ENCODE measurements at regions not wholly inside any gene's neighbourhood (a gene's known extent, or its start where the extent isn't known, plus 50 kb on each side); places are given as distances from the start of the nearest gene placed in this dataset.
A peak's percentile ranks its signal among the peaks of the same experiment; 100 is the strongest.
"Not testable (repeated sequence)": the region's sequence is repeated elsewhere in the genome, so short reads cannot be mapped to it uniquely, and the experiment has no call there.

DNA sequence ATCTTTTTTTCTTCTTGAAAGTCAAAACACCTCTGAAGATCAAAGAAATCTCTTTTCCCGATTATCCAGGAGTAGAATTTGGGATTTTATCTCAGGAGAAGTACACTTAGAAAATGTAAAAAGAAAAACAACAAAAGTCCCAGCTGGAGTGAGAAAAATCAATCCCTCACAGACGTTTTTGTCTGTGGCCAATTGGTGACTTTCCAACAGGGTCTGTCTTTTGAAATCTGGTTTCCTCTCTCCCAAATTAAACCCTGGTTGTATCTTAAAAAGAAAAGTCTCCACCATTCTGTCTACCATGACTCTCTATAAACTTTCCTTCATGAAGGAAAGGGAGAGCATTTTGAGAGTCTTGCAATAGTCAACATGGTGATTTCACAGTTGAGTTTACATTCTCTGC lies 88.1 kb downstream of the DACT1 start:
- FAIRE-seq (no peak), DNase-seq (ENCODE audit: insufficient read length, low spot score) (no peak)

DNA sequence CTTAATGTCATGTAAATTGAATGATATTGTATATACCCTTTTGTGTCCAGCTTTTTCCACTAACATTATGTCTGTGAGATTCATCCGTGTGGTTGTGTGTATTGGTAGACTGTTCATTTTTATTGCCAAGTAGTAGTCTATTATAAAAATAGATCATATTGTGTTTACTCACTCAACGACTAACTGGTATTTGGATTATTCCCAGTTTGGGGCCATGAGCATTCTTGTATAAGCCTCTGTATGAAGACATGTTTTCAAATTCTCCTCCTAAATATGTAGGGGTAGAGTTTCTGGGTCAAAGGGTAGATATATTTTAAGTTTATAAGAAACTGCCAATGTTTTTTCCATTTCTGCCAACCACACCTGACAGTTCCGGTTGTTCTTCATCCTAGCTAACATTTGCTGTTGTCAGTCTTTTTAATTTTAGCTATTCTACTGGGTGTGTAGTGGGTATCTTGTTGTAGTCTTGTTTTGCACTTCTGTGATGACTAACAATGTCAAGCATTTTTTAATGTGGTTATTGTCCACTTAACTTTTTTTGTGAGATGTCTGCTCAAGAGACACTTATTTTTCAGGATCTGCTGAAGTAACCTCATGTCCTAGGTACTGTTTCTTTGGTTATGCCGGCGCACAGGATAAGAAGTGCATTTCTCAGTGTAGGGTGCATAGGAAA lies 93.2 kb downstream of the DACT1 start:
- no peak for DNase-seq (ENCODE audit: insufficient read length, low spot score)
- FAIRE-seq = no peak

DNA sequence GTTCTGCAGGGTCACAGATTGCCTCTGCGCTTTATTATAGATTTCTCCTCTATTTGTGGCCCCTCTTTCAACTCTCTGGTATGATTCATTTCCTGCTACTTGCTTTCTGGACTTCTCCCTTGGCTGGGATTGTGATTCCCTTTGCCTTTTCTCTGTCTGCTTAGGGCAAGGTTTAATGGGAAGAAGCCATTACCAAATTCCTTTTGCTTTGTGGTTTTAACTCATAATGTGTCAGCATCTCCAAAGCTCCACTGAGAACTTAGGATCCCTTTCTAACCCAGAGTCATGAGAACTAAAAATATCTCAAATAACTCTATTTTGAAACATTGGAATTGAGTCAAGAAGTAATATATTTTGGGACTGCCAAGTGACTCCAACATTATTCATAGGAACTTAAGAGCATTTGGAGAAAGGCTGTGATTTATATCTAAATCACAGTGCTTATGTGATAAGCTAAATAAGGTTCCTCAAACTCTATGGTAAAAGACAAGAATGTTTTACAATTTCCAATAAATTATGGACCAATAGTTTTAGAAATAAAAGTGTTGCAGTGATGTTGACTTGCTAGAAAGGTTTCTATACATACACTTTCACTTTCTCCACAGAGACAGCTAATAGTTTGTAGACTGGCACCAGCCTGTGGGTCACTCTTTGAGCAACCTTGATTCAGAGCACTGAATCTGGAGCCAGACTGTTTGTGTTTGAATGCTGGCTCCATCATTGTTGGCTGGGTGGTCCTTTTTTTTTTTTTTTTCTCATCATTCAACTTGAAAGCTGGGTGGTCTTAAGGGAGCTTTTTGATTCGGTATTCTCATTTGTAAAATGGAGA lies 93.9 kb downstream of the DACT1 start:
- DNase-seq (ENCODE audit: insufficient read length, low spot score) (no peak), FAIRE-seq (peak; percentile 54)

DNA sequence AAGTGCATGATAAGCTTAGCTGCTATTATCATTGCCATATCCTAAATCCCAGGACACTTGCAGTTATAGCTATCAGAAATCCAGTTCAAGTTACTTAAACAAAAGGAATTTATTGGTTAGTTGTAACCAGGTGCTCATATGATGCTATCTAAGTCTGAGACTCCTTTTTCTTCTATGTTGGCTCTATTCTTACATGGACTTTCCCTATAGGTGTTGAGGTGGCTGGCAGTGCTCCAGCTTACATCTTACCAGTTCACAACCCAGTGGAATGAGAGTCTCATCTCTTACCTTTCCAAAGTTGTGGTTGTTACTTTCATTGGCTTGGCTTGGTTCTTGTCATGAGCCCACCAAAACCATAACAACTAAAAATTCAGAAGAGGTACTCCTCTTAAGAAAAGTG lies 94.6 kb downstream of the DACT1 start:
- FAIRE-seq = no peak
- DNase-seq (ENCODE audit: insufficient read length, low spot score) = no peak

DNA sequence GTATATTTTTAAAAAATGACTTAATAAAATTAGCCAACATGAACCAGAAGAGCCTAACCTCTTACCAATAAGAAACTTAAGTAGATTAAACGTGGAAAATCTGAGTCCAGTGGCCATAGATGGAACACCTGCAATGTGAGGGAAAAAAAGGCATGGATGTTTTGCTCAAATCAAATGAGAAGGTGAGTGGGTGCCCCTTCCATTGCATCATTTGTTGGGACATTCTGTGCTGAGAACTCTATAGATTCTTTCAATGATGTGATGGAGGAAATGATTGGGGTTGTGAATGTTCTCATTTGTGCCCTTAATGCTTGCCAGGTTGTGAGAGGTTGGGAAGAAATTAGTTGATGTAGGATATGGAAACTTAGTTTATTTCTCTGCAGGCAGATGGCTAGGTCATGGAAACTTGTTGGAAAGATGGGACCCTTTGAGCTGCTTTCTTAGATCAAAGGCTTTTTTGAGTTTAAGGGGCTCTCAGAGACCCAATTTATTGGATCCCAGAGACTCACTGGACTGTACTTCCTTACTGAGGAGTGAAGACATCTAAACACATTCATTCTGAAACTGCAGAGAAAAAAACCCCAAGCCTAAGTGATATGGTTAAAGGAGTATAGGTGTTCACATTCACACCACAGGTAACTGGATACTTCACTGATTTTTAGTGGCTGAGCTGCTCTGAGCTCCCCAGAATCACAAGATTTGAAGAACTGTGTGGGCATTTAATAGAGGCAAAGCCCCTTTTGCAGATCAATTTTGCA lies 95.9 kb downstream of the DACT1 start:
- DNase-seq (ENCODE audit: insufficient read length, low spot score) (no peak), FAIRE-seq (peak; percentile 37)

DNA sequence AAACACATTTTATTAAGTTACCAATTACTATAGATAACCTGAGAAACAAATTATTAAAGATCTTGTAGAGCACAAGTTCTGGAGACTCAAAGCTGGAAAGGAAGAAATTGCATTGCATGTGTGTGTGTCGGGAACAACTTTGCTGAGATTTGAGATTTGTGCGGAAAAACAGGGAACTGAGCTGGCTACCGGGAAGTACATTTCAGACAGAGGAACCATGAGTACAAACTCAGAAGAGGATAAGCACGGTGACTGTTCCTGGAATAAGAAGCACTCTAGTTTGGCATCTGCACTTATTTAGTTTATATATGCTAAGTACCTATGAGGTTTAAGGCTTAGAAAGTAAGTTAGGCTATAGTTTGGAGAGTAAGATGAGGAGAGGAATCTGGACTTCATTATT lies 97.8 kb downstream of the DACT1 start:
- no peak for DNase-seq (ENCODE audit: insufficient read length, low spot score)
- FAIRE-seq = peak; percentile 31

DNA sequence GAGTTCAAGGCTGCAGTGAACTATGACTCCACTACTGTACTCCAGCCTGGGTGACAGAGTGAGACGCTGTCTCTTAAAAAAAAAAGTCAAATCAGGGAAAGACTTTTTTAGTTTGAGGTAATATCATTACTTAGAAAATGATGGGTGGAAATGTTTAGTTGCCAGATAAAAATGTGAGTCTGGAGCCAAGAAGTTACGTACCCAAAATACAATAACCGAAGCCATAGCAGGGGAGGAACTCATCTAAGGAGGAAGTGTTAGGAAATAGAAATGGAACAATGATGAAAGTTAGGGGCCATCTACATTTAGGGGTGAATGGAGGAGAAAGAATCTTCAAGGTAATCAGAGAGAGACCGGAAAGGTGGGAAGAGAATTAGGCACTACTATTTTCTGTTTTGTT lies 98.8 kb downstream of the DACT1 start:
- DNase-seq (ENCODE audit: insufficient read length, low spot score) (no peak), FAIRE-seq (no peak)

DNA sequence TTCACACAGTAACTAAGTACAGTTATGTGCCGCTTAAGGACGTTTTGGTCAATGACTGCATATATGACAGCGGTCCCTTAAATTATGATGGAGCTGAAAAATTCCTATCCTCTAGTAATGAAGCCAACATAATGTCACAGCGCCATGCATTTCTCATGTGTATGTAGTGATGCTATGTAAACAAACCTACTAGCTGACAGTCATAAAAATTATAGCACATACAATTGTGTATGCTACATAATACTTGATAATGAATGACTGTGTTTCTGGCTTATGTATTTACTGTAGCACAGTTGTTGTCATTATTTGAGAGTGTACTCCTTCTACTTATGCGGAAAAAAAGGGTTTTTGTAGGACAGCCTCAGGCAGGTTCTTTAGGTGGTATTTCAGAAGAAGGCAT lies 99.7 kb downstream of the DACT1 start:
- no peak for DNase-seq (ENCODE audit: insufficient read length, low spot score)
- no peak for FAIRE-seq

DNA sequence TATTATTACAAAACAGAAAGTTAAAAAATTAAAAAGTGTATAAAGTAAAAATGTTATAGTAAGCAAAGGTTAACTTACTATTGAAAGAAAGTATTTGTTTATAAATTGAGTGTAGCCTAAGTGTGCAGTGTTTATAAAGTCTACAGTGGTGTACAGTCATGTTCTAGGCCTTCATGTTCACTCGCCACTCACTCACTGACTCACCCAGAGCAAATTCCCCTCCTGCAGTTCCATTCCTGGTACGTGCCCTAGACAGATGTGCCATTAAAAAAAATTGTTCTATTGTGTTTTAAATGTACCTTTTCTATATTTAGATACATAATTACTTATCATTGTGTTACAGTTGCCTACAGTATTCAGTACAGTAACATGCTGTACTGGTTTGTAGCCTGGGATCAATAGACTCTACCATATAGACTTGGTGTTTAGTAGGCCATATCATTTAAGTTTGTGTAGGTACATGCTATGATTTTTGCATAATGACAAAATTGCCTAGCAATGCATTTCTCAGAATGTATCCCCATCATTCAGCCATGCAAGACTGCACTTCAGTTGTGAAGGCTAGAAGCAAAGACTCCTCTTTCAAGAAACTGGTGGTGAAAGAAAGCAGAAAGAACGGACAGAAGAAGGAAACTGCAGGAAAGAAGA lies 100.6 kb downstream of the DACT1 start:
- no peak for DNase-seq (ENCODE audit: insufficient read length, low spot score)
- FAIRE-seq = no peak

DNA sequence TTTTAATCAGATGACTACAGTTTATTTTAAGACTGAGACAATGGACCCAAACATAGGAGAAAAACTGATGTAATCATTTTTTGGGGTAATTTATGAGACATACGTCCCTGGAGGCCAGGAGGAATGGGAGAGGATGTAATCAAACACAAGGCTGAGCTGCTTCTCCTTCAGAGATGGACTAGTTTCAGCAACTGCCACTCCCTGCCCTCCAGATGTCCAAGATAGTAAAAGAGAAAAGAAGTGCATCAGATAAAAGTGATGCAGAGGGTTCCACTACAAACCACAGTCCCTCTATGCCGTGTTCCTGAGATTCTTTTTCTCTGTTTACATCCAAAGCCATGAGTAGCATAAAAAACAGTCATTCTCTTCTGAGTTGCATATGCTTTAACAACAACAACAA lies 101.1 kb downstream of the DACT1 start:
- FAIRE-seq (no peak), DNase-seq (ENCODE audit: insufficient read length, low spot score) (no peak)

DNA sequence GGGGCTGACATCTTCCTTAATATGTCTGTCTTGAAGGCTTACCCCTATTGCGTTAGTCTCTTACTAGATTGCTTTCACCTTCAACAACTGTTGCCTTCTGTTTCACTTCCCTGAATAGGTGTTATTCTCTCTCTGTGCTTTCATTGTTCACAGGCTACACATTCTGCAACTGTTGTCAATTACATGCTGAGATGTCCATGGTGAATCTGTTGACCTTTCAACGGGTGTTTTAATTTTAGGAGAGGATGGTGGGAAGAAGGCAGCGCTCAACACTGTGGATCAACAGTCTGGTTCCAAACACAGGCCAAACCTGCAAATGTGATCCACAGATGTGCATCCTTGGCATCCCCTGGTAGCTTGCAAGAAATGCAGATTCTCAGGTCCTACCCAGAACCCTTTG lies 101.9 kb downstream of the DACT1 start:
- DNase-seq (ENCODE audit: insufficient read length, low spot score) (peak; percentile 20), FAIRE-seq (peak; percentile 89)

DNA sequence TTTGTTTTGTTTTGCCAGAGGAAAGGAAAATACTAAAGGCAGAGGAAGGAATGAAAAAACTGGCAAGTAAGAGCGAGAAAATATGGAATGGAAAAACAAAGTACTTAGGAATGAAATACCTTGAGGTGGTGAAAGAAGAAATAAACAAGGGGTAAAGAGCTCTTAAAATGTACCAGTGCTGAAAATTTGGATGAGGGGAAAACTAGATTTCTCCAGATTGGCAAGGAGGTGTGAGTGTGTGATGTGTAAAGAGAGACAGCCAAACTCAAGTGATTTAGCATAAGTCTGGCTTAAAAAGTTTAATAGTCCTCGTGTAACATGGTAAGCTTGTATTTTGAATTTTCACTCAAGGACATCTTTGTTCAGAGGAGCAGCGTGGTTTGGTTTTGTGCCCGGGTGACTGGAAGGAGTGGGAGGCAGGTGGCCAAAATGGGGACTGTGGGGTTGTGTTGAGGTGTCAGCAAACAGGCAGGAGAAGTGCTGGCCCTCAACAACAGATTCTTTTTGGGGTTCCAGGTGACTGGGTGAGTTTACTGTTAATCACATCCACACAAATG lies 102.7 kb downstream of the DACT1 start:
- FAIRE-seq = no peak
- no peak for DNase-seq (ENCODE audit: insufficient read length, low spot score)

DNA sequence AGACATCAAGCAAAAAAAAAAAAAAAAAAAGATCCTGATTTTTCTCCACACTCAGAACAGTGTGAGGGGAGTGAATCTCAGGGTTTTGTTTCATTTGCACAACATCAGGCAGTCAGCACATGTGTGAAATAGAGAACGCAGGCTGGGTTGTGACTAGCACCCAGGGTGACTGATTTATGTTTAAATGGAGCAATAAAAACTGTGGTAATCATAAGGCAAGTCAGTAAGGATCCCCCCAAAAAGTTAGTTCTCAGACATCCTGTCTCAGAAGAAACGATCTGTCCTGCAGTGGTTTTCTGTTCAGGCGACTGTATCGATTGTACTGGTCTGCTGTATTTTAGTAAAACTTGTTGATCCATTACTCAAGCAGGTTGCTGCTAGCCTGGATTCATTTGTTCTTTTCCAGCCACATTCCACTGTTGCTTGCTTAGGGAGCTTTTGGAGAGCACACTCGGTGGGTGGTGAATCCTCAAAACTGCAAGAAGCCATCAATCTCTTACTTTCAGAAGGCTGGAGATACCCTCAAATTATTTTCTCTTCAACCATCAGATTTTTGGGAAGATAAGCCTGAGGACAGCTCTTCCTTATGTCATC lies 107.1 kb downstream of the DACT1 start:
- DNase-seq (ENCODE audit: insufficient read length, low spot score) (no peak), FAIRE-seq (no peak)

DNA sequence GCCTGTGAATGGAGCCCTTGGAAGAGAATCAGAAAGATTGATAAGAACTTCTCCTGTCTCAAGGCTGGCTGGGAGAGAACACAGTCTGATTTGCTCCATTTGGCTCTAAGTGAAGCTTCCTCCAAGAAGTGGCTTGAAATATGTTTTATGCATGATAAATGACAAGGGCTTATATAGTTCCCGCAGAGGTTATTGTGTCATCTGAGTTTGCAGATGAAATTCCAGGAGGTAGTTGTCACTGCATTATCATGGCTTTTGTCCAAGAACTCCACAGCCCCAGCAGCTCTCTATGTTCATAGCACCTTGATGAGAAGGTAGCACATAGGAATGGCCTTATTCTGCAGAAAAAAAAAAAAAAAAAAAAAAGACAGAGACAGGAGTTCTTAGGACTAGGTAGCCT lies 108.5 kb downstream of the DACT1 start:
- FAIRE-seq (no peak), DNase-seq (ENCODE audit: insufficient read length, low spot score) (no peak)

DNA sequence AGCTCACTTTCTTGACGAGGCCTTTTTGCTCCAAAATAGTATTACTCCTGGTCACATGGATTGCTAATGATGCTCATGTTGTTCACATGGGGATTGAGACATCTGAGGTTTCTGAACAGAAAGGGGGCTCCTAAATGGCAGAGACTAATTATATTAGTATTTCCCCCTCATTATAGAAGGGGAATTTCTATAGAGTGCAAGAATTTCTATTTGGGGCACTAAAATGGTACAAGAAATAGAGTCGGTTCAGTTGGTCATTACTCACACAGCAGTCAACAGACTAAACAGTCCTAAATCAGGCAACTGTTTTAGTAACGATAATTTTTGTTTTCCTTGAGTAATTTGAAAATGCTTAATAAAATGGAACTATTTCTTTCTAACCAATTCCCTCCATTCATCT lies 108.9 kb downstream of the DACT1 start:
- no peak for DNase-seq (ENCODE audit: insufficient read length, low spot score)
- FAIRE-seq = no peak

DNA sequence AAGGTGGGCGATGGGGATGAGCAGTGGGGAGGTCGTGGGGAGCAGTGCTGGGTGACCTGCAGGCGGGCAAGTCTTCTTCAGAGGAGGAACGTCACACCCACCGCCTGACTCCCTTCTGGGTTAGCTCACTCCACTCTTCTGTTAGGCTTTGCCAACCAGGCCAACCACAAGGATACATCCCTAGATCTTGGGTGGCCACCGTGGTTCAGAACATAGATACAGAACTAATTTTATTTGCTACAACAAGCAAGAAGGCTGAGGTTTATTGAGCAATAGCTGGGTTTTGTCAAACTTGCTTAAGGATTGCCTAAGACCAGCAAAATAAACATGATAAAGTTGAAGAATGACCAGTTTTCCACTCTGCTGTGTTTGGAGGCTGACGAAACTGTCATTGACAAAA lies 109.4 kb downstream of the DACT1 start:
- FAIRE-seq = no peak

DNA sequence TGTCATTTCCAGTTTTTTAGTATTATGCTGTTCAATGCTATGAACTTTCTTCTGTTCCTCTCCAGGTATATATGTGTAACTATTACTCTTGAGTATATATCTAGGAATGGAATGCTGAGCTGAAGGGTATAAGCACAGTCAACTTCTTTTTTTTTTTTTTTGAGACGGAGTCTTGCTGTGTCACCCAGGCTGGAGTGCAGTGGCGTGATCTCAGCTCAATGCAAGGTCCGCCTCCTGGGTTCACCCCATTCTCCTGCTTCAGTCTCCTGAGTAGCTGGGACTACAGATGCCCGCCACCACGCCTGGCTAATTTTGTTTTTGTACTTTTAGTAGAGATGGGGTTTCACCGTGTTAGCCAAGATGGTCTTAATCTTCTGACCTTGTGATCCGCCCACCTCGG lies 110.5 kb downstream of the DACT1 start:
- FAIRE-seq; DNase-seq (ENCODE audit: insufficient read length, low spot score): not testable (repeated sequence)

More for the DNA sequence above, 109.4 kb downstream of the DACT1 start:
- no peak for DNase-seq (ENCODE audit: insufficient read length, low spot score)

DNA sequence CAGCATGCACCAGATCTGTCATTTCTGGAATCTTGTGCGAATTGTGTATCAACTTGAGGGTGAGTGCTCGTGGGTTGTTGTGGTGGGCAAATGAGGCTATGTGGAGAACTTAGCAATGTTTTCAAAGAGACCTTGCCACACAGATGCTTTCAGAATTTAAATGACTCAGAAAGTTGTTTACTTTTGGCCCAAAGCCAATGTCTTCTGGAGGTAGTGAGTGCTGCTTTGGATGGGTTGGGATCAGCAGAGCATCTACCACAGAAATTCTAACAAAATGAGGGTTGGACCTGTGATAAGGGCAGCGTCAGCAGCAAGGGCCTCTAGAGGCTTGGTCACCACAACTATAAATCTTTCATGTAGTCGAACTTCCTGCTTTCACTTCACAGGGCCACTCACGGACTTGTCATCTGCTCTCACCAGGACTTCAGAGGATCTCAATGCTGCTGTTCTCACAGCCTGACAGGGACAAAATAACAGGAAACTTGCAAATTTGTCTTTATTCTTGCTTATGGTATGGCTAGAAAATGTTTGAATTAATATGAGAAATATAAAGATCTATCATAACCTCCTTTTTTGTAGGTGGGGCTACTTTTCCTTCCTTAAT lies 111.4 kb downstream of the DACT1 start:
- peak; percentile 33 for DNase-seq (ENCODE audit: insufficient read length, low spot score)
- peak; percentile 93 for FAIRE-seq

DNA sequence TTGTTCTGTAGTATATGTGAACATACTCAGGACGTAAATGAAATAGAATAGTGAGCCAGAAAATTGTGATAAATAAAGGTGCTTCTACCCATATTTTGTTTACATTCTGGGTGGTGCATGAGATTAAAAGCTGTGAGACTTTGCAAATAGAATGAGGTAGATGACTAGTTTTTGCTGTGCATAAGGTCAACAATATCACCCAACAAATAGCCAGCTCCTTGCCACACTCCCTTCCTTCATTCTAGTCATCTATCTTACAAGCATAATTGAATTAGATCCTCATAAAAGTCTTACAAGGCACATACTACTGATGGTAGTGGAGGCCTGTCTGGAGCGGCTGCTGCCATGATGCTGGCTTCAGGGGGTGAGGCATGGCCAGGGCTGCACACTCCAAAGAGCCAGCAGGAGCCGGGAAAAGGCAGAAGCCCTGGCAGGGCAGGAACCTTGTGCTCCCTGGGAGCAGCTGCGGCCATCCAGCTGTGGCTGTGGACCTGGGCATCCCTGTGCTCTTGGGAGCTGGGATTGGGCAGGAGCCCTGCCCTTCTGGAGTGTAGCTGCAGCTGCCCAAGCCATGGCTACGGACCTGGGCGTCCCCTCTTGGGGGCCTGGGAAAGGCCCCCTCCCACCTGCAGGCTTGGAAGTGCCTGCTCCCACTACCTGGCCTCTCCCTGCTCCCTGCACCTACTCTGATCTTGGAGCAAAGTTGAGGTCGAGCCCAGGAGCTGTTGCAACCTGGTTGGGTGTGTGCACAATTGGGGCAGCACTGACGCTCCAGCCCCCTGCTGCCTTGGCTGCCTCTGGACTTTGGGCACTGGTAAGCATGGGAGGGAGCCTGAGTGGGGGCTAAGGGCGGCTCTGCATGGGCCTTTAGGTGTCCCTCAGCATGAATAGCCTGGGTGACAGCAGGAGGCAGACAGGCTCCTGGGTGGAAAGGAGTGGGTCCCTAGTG lies 112.8 kb downstream of the DACT1 start:
- FAIRE-seq (no peak), DNase-seq (ENCODE audit: insufficient read length, low spot score) (no peak)
